ENCODE measurements at regions not wholly inside any gene's neighbourhood (a gene's known extent, or its start where the extent isn't known, plus 50 kb on each side); places are given as distances from the start of the nearest gene placed in this dataset.

DNA sequence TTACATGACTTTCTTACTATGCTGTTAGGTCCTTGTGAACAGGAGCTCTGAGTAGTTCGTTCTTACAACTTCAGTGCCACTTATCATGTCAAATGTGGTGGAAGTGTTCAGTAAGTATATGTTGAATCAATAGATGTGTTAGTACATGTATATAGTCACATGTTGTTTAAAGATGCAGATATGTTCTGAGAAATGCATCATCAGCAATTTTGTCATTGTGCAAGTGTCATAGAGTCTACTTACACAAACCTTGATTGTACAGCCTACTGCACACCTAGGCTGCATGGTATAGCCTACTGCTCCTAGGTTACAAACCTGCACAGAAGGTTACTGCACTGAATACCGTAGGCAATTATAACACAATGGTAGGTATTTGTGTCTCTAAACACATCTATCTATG is 174.8 kb downstream of the GPR37 start:
- H3K4me2 ChIP-seq (ENCODE audit: insufficient read depth, insufficient read length, low read length): no peak overlapping the region
- no CpG with 5 or more reads among the region's 2 CpGs for WGBS (ENCODE audit: extremely low coverage, insufficient read length, low lambda C conversion rate)
- H4K20me1 ChIP-seq (ENCODE audit: control insufficient read depth, insufficient read depth, insufficient read length): no peaks in the 10 kb centered on the region
- H4K8ac ChIP-seq (replicated peaks; ENCODE audit: insufficient read length, low read depth, low read length): no peak overlapping the region
- H2BK5ac ChIP-seq (ENCODE audit: insufficient read length, low read length): no peak overlapping the region
- no peak overlapping the region for H3K4ac ChIP-seq (ENCODE audit: low read depth, low read length)
- H2AK5ac ChIP-seq (ENCODE audit: insufficient read length, low read length): no peak overlapping the region
- Mint-ChIP-seq H3K4me1 (no peaks in the 10 kb centered on the region), H3K9me3 (peaks cover 0 to 7% of the 10 kb centered on the region in 2 experiments; a peak in 2 of 5 replicates), H3K4me3 (no peak overlapping the region), H3K27me3 (ENCODE audit: low read depth) (no peaks in the 10 kb centered on the region), H3K27ac (no peak overlapping the region), H3K36me3 (ENCODE audit: insufficient read depth in 1 of 3, low read depth in 3 of 3) (no peaks in the 10 kb centered on the region; a peak in 1 of 7 replicates)
- TF ChIP-seq, protein P1, sequence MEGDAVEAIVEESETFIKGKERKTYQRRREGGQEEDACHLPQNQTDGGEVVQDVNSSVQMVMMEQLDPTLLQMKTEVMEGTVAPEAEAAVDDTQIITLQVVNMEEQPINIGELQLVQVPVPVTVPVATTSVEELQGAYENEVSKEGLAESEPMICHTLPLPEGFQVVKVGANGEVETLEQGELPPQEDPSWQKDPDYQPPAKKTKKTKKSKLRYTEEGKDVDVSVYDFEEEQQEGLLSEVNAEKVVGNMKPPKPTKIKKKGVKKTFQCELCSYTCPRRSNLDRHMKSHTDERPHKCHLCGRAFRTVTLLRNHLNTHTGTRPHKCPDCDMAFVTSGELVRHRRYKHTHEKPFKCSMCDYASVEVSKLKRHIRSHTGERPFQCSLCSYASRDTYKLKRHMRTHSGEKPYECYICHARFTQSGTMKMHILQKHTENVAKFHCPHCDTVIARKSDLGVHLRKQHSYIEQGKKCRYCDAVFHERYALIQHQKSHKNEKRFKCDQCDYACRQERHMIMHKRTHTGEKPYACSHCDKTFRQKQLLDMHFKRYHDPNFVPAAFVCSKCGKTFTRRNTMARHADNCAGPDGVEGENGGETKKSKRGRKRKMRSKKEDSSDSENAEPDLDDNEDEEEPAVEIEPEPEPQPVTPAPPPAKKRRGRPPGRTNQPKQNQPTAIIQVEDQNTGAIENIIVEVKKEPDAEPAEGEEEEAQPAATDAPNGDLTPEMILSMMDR (conservative IDR thresholded peaks at IDR 0.05): no peak
- H2BK15ac ChIP-seq (ENCODE audit: low read depth, low read length): no peak overlapping the region
- H3K9ac ChIP-seq (ENCODE audit: extremely low read depth, insufficient read length, low read length): no peak overlapping the region
- no peaks in the 10 kb centered on the region for H3K9me3 ChIP-seq (ENCODE audit: control insufficient read depth, low read depth, low read length)
- no peak overlapping the region for H2BK12ac ChIP-seq (ENCODE audit: insufficient read length, low read depth, low read length)
- no peak overlapping the region for H2BK20ac ChIP-seq (ENCODE audit: low read depth, low read length, poor library complexity, severe bottlenecking)
- H3K4me1 ChIP-seq (ENCODE audit: insufficient read depth, low read length): no peaks in the 10 kb centered on the region
- H3K56ac ChIP-seq (ENCODE audit: insufficient read length, low read depth, low read length): no peak overlapping the region
- DNase-seq: no peak
- H3K27me3 ChIP-seq (ENCODE audit: insufficient read depth, low read length): no peaks in the 10 kb centered on the region
- H3K23me2 ChIP-seq (ENCODE audit: insufficient read length, low read depth, low read length, poor library complexity, severe bottlenecking): no peaks in the 10 kb centered on the region
- no peak overlapping the region for H4K5ac ChIP-seq (ENCODE audit: insufficient read length, low read depth, low read length)
- no peak overlapping the region for H3K18ac ChIP-seq (ENCODE audit: insufficient read length, low read depth, low read length)
- H3K79me2 ChIP-seq (ENCODE audit: insufficient read depth, low read length): 0 out of 2 replicates have a peak, but pooled peaks cover 1% of the 10 kb centered on the region
- no peak overlapping the region for H3K23ac ChIP-seq (ENCODE audit: insufficient read length, low read depth, low read length)
- H3K79me1 ChIP-seq (ENCODE audit: insufficient read depth, low read depth, low read length, poor library complexity, severe bottlenecking): no peaks in the 10 kb centered on the region
- no peak overlapping the region for H2BK120ac ChIP-seq (ENCODE audit: low read depth, low read length, poor library complexity, severe bottlenecking)
- no peak overlapping the region for H4K91ac ChIP-seq (ENCODE audit: insufficient read length, low read depth, low read length)
- H3K27ac ChIP-seq (ENCODE audit: insufficient read length, low read depth, low read length): no peak overlapping the region
- H3K14ac ChIP-seq (ENCODE audit: insufficient read depth, low read length): no peak overlapping the region
- no peak overlapping the region for H2AFZ ChIP-seq (ENCODE audit: low read length)
- no peak overlapping the region for H3T11ph ChIP-seq (ENCODE audit: low read length)

Measured in H9 (cell line).